ENCODE measurements at regions not wholly inside any gene's neighbourhood (a gene's known extent, or its start where the extent isn't known, plus 50 kb on each side); places are given as distances from the start of the nearest gene placed in this dataset.

DNA sequence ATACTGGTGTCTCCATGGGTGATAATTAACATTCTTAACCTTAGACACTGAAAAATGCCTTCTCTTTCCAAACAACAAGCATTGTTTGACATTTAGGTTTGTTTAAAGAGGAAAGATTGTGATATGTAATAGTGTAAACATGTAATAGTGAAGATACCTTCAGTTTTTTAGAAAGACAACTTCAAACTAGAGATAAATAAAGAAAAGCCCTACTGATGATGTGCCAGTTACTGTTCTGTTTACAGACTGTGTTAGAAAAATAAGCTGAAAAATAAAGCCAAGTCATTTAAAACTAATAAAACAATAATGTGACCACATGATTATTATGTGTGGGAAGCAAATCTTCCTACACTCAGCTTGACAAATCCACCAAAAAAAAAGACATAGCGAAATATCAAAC lies 2035.3 kb upstream of the TENM3 start:
- no peak for DNase-seq (ENCODE audit: low read depth)

- DNase-seq (ENCODE audit: low read depth) = no peak
These were observed 2026.1 kb upstream of the TENM3 start for GRCh38 chr4:180217070-180217469.

DNA sequence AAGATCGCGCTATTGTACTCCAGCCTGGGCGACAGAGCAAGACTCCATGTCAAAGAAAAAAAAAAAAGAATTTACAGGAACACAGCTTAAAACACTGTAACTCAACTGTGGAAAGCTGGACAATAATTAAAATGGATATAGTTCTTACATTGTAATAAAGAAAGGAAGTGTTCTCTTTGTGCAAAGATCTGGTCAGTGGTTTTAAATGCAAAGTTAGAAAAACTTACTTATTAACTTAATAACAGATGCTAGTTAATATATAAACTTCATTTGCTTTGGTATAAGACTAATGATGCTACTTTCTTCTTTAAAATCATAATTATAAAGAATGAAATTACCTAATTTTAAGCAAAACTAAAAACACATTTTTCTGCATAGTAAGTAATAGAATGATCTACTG lies 2024.1 kb upstream of the TENM3 start:
- no peak for DNase-seq (ENCODE audit: low read depth)

- DNase-seq (ENCODE audit: low read depth) = no peak
These were observed 2017.2 kb upstream of the TENM3 start for GRCh38 chr4:180225977-180226376.

DNA sequence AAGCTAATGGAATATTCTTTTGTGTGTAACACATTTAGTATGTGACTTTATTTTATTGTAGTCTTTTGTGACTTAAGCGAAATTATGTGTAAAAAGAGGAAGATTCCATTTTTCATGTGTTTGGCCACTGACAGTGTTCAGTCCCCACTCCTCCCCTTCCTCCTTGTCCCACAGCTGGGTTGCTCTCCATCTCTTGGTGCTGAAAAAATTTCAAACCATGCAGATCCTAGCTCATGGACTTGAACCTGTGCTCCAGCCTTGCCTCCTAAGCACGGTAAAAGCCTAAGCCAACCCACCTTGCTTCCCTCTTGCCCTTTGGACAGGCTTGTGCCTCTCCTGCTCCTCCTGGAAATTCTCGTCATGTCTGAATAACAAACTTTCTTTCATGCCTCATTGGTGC lies 2008.5 kb upstream of the TENM3 start:
- DNase-seq (ENCODE audit: low read depth) = no peak

DNA sequence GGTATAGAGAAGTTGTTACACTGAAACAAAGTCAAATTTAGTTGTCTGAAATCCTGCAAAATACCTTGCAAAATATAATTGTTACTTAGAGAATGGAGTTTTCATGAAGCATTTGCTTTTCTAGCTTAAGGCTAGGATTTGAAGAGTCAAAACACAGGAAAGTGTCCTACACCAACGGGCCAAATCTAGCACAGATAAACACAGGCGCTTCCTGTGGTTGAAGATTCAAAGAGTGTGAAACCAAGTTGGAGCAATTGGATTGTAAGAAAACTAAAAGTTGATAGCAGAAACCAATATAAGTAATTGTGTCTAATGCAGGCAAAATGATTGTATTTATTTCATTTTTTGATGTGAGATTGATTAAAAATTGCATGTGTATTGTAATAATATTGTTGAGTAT lies 2002.5 kb upstream of the TENM3 start:
- no peak for DNase-seq (ENCODE audit: low read depth)

GRCh38 chr4:180253419-180253818 lies 1989.8 kb upstream of the TENM3 start:
- no peak for DNase-seq (ENCODE audit: low read depth)

DNA sequence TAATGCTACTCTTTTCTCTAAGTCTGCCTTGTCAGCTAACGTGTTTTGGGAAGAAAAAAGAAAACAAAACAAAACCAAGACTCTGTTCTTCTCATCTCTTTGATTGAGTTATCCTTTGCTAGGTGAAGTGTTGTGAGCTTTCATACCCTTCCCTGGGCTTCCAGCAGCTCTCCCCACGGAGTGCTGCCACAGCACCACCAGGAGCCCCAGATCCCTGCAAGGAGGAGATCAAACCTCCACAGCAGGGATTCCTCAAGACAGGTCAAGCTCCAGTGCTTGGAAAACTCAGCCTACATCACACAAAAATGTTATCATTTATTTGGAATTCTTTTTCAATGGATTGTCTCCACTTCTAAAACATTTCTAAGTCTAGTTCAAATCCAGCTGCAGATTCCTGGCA lies 1981.9 kb upstream of the TENM3 start:
- DNase-seq (ENCODE audit: low read depth) = no peak

- DNase-seq (ENCODE audit: low read depth) = no peak
These were observed 1963.1 kb upstream of the TENM3 start for GRCh38 chr4:180280076-180280475.

- DNase-seq (ENCODE audit: low read depth) = no peak
These were observed 1962.4 kb upstream of the TENM3 start for GRCh38 chr4:180280726-180281297.

DNA sequence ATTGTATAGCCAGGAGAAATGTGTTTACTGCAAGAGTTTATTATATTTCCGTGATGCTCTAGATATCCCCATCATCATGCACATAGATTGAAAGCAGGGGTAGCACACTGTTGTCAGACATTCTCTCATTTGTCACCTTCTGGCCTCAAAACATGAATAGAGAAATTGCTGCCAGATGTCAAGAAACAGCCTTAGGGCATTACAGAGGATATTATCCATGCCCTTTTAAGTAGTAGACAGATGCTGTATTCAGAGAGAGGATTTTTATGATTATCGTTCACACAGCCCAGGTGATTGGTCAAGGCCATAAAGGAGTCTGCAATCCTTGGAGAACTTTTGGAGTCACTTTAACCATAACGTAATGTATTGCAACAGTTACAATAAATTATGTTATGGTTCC lies 1961.5 kb upstream of the TENM3 start:
- DNase-seq (ENCODE audit: low read depth) = no peak

GRCh38 chr4:180284267-180284666 lies 1958.9 kb upstream of the TENM3 start:
- no peak for DNase-seq (ENCODE audit: low read depth)

GRCh38 chr4:180285796-180286195 lies 1957.4 kb upstream of the TENM3 start:
- DNase-seq (ENCODE audit: low read depth) = no peak

DNA sequence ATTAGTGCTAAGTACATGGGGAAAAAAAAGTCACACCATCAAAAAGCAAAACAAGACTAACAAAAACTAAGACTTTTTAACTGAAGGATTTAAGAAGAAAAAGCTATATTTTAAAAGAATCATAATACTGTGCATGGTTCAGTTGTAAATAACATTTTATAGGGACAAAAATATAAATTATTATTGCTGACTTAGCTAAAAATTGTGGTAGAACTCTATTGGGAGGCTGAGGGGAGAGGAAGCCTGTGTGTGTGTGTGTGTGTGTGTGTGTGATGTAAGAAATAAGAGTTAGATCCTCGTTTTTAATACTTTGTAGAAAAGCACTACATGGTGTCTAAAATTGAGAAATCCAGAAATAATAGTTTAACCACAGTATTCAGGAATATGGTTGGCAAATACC lies 1950.9 kb upstream of the TENM3 start:
- no peak for DNase-seq (ENCODE audit: low read depth)

GRCh38 chr4:180296036-180296599 lies 1947.1 kb upstream of the TENM3 start:
- DNase-seq (ENCODE audit: low read depth) = no peak

DNA sequence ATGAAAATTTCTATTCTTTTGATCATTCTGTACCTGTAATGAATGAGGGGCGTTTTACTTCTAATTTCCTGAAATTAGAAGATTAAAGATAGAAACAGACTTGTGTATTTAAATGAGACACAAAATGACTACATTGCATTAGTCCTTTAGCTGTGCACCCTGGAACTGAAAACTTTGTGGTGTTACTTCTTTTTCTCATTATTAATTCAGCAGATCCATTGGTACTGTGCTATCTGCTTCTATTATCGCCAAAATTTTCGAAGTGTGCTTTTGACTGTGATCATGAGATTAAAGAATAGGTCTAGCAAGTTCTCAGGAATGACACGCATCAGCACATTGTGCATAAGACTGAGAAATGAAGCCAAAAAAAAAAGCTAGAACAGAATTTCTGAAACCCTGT lies 1938.9 kb upstream of the TENM3 start:
- no peak for DNase-seq (ENCODE audit: low read depth)

GRCh38 chr4:180310616-180311015 lies 1932.6 kb upstream of the TENM3 start:
- DNase-seq (ENCODE audit: low read depth) = no peak

DNA sequence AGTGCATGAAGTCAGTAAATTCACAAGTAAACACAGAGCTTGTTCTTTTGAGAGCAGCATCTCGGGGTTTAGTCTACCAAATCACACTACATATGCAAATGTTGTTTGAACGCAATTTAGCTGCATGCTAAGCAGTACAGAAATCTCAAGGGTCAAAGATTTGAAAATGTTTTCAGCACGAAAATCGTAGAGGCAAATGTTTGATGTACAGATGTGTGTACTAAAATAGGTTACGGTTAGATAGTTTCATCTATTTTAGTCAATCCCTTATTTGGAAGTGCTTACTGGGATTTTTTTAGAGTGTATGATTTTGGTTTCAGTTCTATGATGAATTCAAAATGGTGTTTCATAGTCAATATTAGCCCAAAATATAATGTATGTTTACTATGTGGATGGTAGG lies 1928.2 kb upstream of the TENM3 start:
- DNase-seq (ENCODE audit: low read depth) = no peak

DNA sequence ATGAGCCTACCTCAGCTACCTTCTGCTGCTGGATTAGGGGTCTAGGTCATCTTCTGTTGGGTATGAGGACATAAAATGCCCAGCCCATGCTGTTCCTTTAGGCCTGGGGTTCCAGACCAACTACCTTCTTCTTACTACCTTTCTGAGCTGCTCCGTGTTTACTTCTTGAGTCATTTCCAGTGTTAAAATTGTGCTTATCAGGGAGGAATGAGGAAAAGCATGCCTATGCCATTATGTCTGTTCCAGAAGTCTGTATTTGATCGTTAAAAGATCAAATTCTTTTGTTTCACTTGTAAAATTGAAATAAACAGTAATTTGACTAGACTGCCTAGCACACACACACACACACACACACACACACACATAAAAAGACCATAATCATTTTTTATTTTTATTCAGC lies 1912.7 kb upstream of the TENM3 start:
- DNase-seq (ENCODE audit: low read depth) = no peak

- DNase-seq (ENCODE audit: low read depth) = peak; percentile 3
These were observed 1910.0 kb upstream of the TENM3 start for GRCh38 chr4:180333162-180333561.

GRCh38 chr4:180335566-180335965 lies 1907.6 kb upstream of the TENM3 start:
- no peak for DNase-seq (ENCODE audit: low read depth)

GRCh38 chr4:180336494-180337090 lies 1906.6 kb upstream of the TENM3 start:
- no peak for DNase-seq (ENCODE audit: low read depth)

DNA sequence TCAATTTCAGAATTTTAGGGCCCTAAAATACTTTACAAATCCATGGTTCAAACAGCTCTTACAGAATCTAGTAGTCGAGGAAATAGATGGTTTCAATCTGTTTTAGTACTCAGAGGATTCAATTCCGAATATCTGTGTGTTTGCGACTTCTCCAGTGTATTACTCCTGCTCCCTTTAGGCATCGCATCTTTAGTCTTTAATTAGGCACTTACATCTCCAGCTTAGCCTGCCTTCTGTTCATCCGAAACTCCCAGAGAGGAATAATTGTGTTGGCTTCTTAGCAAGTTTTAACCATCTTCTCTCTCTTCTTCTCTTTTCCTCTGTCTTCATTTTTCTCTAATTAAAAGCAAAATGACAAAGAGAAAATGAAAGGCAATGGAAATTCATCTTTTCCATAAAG lies 1901.3 kb upstream of the TENM3 start:
- no peak for DNase-seq (ENCODE audit: low read depth)

DNA sequence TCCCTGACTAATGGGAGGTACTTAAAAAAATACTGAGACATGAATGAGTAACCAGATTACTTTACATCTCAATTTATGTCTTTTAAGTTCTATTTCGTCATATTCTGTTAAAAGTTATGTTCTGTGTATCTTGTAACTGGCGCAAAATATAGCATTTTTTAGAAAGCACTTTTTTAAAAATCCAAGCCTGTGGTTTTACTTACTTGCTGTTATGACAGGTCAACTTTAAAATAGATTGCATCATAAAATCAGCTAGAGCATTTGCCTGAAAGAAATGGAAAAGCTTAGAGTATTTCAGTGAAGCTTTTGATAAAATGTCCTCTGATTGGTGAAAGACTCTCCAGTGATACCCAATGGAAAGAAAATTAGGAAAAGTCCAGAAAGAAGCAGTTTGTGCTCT lies 1892.3 kb upstream of the TENM3 start:
- no peak for DNase-seq (ENCODE audit: low read depth)
